K562 (cell line): ENCODE measurements at regions not wholly inside any gene's neighbourhood (a gene's known extent, or its start where the extent isn't known, plus 50 kb on each side); places are given as distances from the start of the nearest gene placed in this dataset.

Experiments used
- JUNB ChIP-seq: fragments of 450-650 bp; formaldehyde crosslinking; conservative IDR thresholded peaks from 2 replicates; pipeline ENCODE4 v1.4.0; 2020; ENCODE audit warnings: mild to moderate bottlenecking
- JUND ChIP-seq, 2 experiments: IDR thresholded peaks; 2 replicates in 1 of 2; 3 replicates in 1 of 2; pipeline ENCODE4 v1.6.1; 2011; ENCODE audit warnings: borderline replicate concordance in 2 of 2, low read depth in 2 of 2, low read length in 2 of 2, improper control_type of control experiment in 1 of 2, missing biosample characterization in 1 of 2, missing genetic modification characterization in 1 of 2, missing genetic modification reagents in 1 of 2
- LARP7 ChIP-seq: fragments of 450-650 bp; IDR thresholded peaks from 2 replicates; pipeline ENCODE4 v1.6.1; 2016
- MLX ChIP-seq, 2 experiments: fragments of 450-650 bp in 1 of 2; sonication (generic) in 1 of 2; formaldehyde crosslinking; conservative IDR thresholded peaks; 2 replicates each; pipeline versions ENCODE4 v1.4.0 to v1.8.1; 2020 to 2022; ENCODE audit warnings: mild to moderate bottlenecking in 1 of 2, missing genetic modification reagents in 1 of 2
- PHF21A ChIP-seq: fragments of 450-650 bp; IDR thresholded peaks from 2 replicates; pipeline ENCODE4 v1.6.1; 2017; ENCODE audit warnings: low read depth, borderline replicate concordance
- SMARCA5 ChIP-seq: fragments of 450-650 bp; IDR thresholded peaks from 2 replicates; pipeline ENCODE4 v1.6.1; 2016
- ZBTB8A ChIP-seq: fragments of 450-650 bp; IDR thresholded peaks from 2 replicates; pipeline ENCODE4 v1.6.1; 2018; ENCODE audit warnings: mild to moderate bottlenecking, moderate library complexity; ENCODE audit not compliant: partially characterized antibody
- ZNF239 ChIP-seq: fragments of 250-450 bp; sonication (Bioruptor Pico); IDR thresholded peaks from 2 replicates; pipeline ENCODE4 v1.4.0; 2020; ENCODE audit warnings: mild to moderate bottlenecking
- TF ChIP-seq, protein P1 (sequence below): fragments of 450-650 bp; IDR thresholded peaks from 2 replicates; pipeline ENCODE4 v1.6.1; 2016; ENCODE audit warnings: missing biosample characterization, missing genetic modification characterization
- TF ChIP-seq, protein P2 (sequence below), 3 experiments: IDR thresholded peaks in 2 of 3; conservative IDR thresholded peaks in 1 of 3; 2 replicates each; pipeline ENCODE4 v1.5.1; 2011 to 2012; ENCODE audit warnings: low read length in 3 of 3, mild to moderate bottlenecking in 3 of 3, control low read depth in 2 of 3, improper control_type of control experiment in 1 of 3, inconsistent platforms in 1 of 3, low read depth in 1 of 3, mixed read lengths in 1 of 3, moderate library complexity in 1 of 3; ENCODE audit not compliant: insufficient read depth in 2 of 3

DNA sequence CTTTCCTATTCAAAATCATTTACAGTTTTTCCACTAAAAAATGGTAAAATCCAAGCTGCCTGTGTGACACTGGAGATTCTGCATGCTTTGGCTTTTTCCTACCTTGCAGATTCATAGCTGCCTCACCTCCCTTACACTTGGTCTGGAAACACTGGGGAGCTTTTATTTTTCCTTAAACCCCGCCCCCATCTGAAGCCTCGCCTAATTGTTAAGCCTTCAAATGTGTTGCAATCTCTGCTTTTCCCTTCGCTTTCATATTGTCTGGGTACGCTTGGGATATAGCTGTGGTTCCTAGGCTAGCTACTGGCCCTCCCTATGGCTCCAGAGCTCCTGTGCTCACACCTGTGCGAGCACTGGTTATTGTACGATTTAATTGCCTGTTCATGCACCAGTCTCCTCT lies 942.4 kb upstream of the GYPC start:
- TF ChIP-seq PHF21A (no peak), LARP7 (no peak), SMARCA5 (no peak), MLX (CRISPR knock-in tag; conservative IDR thresholded peaks at IDR 0.05) (no peak), ZBTB8A (no peak), ZNF239 (CRISPR knock-in tag) (no peak), JUND (IDR thresholded peaks at IDR 0.05; ENCODE audit: borderline replicate concordance, low read depth, low read length) (no peak), JUND (tag; IDR thresholded peaks at IDR 0.05; ENCODE audit: borderline replicate concordance, low read depth, low read length) (no peak), JUNB (CRISPR knock-in tag) (no peak)
- TF ChIP-seq, protein P1, sequence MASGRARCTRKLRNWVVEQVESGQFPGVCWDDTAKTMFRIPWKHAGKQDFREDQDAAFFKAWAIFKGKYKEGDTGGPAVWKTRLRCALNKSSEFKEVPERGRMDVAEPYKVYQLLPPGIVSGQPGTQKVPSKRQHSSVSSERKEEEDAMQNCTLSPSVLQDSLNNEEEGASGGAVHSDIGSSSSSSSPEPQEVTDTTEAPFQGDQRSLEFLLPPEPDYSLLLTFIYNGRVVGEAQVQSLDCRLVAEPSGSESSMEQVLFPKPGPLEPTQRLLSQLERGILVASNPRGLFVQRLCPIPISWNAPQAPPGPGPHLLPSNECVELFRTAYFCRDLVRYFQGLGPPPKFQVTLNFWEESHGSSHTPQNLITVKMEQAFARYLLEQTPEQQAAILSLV (tag), result no peak
- TF ChIP-seq, protein P2, sequence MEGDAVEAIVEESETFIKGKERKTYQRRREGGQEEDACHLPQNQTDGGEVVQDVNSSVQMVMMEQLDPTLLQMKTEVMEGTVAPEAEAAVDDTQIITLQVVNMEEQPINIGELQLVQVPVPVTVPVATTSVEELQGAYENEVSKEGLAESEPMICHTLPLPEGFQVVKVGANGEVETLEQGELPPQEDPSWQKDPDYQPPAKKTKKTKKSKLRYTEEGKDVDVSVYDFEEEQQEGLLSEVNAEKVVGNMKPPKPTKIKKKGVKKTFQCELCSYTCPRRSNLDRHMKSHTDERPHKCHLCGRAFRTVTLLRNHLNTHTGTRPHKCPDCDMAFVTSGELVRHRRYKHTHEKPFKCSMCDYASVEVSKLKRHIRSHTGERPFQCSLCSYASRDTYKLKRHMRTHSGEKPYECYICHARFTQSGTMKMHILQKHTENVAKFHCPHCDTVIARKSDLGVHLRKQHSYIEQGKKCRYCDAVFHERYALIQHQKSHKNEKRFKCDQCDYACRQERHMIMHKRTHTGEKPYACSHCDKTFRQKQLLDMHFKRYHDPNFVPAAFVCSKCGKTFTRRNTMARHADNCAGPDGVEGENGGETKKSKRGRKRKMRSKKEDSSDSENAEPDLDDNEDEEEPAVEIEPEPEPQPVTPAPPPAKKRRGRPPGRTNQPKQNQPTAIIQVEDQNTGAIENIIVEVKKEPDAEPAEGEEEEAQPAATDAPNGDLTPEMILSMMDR (IDR thresholded peaks at IDR 0.05 in 2 of 3, conservative IDR thresholded peaks at IDR 0.05 in 1 of 3; ENCODE audit: insufficient read depth in 2 of 3, low read depth in 1 of 3, low read length in 3 of 3), result no peak
